SH-SY5Y (cell line): ENCODE measurements at regions not wholly inside any gene's neighbourhood (a gene's known extent, or its start where the extent isn't known, plus 50 kb on each side); places are given as distances from the start of the nearest gene placed in this dataset.

Source experiments
- GATA2 ChIP-seq: IDR thresholded peaks from 2 replicates; pipeline ENCODE4 v1.6.1; 2011; ENCODE audit warnings: mild to moderate bottlenecking, low read depth, low read length
- GATA3 ChIP-seq: IDR thresholded peaks from 2 replicates; pipeline ENCODE4 v1.6.1; 2011; ENCODE audit warnings: low read depth, mild to moderate bottlenecking, low read length, moderate library complexity

DNA sequence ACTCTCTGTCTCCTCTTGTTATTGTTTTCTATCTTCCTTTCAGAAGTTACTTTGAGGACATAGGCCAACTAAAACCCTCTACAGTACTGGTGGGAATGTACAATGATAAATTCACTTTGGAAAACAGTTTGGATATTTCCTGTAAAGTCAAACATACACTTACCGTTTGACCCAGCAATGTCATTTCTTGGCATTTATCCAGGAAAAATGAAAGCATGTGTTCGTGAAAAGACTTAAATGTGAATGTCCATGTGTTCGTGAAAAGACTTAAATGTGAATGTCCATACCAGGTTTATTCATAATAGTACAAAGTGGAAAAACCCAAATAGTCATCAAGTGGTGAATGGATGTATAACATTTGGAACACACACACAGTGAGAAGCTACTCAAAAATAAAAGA is 361.5 kb upstream of the DPH6 start:
- TF ChIP-seq GATA2 (no peak), GATA3 (no peak)
